GM19438 (cell line): ENCODE measurements at regions not wholly inside any gene's neighbourhood (a gene's known extent, or its start where the extent isn't known, plus 50 kb on each side); places are given as distances from the start of the nearest gene placed in this dataset.
"Not testable (repeated sequence)": the region's sequence is repeated elsewhere in the genome, so short reads cannot be mapped to it uniquely, and the experiment has no call there.

Experiments
- ATAC-seq: cut with Tn5 transposase; IDR thresholded peaks from one replicate; pipeline ENCODE4 v1.9.1; 2021; ENCODE audit warnings: low read depth; ENCODE audit not compliant: unreplicated experiment

DNA sequence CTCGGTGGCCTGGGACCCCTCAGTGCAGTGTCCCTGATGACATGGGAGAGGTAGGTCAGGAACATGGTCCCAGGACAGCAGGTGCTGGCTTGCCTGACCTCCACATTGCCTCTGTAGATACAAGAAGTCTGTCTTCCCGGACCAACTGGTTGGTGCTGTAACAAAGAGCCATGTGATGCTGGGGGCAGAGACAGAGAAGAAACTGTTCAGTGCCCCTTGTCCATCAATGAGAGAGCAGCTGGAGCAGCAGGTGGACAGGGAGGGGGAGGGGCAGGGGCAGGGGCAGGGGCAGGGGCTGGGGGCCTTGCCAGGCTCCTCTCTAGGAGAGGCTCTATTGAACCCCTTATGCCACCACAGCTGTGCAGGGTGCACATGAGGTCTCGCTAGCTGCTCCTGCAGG, 191.8 kb downstream of the KLRB1 start:
- not testable (repeated sequence) for ATAC-seq

DNA sequence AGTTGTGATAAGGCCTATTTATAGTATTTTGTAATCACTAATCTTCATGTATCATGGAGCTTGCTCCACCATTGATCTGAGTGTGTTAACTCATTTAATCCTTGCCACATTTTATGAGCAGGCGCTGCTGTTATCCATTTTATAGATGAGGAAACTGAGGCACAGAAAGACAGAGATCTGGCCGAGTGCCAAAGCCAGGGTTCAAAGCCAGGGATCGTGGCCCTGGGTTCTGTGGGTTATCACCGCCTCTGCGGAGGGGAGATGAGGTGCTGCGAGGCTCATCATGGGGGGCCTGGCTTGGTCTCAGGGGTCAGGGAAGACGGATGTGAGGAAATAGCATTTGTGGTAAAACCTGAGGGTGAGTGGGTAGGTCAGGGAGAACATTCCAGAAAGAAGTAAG, 193.9 kb downstream of the KLRB1 start:
- ATAC-seq: not testable (repeated sequence)

DNA sequence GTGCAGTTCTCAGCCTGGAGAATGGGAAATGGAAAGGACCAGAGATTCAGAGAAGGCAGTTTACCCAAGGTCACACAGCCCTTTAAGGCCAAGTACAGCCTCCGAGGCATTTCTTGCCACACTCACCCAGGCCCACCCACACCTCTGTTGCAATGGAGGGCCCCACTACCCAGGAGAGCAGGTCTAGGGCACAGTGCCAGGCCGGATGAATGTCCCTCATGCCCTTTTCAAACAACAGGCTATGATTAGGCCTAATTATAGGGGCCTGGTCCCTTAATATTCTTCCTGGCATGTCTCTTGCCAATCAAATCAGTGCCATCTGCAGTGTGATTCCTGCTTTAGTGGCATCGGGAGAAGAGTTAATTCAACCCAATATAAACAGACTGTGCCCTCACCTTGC, 195.3 kb downstream of the KLRB1 start:
- ATAC-seq: not testable (repeated sequence)

DNA sequence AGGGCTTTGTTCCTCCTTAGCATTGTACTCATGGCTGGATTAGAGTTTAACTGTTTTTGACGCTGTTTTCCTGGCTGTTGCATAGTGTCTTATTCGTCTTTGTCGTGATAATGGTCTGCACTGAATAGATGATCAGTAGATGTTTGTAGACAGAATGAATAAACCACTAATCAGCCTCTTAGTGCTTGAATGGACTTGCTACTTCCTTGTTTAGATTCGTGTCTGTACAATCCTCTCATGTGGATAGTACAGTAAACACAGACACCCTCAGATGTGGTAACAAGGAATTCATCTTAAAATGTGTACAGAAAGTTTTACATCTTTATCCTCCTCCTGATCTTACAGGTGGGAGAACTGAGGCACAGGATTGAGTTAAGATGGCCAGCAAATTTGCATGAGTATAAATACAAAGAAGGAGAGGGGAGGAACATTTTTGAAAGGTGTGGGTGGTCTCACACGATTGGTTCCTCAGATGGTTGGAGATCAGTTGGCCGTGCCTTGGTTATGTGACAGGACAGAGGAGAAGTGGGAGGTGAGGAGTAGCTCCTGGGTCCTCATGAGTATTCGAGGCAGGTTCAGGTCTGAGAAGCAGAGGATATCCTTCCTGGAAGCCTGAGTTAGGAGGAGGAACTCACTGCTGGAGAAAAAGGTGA, 196.0 kb downstream of the KLRB1 start:
- ATAC-seq: not testable (repeated sequence)

DNA sequence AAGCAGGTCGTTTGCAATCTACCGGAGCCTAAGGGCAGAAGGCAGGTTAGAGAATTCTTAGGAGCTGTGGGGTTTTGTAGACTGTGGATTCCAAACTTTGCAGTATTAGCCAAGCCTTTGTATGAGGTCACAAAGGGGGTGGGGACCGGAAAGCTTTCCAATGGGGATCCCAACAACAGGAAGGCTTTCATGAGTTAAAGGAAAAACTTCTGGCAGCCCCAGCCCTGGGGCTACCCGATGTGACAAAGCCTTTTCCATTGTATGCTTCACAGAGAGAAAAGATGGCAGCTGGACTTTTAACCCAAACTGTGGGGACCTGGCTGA, 199.2 kb upstream of the PZP start:
- not testable (repeated sequence) for ATAC-seq

DNA sequence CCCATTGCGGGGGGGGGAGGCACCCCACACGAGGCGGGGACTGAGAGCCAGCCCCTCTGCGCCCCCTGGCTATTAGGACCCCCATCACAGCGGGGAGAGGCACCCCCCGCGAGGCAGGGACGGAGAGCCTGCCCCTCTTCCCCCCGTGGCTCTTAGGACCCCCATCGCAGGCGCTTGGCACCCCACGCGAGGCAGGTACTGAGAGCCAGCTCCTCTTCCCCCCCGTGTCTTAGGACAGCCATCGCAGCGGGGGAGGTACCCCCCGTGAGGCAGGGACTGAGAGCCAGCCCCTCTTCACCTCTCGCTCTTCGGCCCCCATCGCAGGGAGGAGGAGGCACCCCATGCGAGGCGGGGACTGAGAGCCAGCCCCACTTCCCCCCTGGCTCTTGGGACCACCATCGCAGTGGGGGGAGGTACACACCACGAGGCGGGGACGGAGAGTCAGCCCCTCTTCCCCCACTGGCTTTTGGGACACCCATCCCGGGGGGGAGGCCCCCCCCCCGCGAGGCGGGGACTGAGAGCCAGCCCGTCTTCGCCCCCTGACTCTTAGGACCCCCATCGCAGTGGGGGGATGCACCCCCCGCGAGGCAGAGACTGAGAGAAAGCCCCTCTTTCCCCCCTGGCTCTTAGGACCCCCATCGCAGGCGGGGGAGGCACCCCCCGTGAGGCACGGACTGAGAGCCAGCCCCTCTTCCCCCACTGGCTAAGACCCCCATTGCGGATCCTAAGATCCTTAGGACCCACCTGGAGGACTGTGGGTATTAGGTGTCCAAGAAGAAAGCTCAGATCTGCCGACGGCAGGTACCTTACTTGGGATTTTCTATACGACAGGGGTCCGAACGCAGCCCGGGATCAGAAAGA, 198.6 kb upstream of the PZP start:
- no peak for ATAC-seq

DNA sequence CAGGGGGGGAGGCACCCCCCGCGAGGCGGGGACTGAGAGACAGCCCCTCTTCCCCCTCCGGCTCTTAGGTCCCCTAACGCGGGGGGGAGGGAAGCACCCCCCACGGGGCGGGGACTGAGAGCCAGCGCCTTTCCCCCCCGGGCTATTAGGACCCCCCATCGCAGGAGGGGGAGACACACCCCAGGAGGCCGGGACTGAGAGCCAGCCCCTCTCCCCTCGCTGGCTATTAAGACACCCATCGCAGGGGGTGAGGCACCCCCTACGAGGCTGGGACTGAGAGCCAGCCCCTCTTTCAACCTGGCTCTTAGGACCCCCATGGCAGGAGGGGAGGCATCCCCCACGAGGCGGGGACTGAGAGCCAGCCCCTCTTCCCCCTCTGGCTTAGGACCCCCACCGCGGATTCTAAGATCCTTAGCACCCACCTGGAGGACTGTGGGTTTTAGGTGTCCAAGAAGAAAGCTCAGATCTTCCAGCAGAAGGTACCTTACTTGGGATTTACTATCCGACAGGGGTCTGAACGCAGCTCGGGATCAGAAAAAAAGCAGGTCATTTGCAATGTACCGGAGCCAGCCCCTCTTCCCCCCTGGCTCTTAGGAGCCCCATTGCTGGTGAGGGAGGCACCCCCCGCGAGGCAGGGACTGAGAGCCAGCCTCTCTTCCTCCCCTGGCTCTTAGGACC, 197.8 kb upstream of the PZP start:
- ATAC-seq: no peak

DNA sequence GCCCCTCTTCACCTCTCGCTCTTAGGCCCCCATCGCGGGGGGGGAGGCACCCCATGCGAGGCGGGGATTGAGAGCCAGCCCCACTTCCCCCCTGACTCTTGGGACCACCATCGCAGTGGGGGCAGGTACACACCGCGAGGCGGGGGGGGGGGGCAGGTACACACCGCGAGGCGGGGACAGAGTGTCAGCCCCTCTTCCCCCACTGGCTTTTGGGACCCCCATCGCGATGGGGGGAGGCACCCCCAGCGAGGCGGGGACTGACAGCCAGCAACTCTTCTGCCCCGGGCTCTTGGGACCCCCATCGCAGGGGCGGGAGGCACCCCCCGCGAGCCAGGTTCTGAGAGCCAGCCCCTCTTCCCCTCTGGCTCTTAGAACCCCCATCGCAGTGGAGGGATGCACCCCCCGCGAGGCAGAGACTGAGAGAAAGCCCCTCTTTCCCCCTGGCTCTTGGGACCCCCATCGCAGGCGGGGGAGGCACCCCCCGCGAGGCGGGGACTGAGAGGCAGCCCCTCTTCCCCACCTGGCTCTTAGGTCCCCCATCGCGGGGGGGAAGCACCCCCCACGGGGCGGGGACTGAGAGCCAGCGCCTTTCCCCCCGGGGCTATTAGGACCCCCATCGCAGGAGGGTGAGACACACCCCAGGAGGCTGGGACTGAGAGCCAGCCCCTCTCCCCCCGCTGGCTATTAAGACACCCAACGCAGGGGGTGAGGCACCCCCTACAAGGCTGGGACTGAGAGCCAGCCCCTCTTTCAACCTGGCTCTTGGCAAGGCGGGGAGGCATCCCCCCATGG, 196.5 kb upstream of the PZP start:
- no peak for ATAC-seq

DNA sequence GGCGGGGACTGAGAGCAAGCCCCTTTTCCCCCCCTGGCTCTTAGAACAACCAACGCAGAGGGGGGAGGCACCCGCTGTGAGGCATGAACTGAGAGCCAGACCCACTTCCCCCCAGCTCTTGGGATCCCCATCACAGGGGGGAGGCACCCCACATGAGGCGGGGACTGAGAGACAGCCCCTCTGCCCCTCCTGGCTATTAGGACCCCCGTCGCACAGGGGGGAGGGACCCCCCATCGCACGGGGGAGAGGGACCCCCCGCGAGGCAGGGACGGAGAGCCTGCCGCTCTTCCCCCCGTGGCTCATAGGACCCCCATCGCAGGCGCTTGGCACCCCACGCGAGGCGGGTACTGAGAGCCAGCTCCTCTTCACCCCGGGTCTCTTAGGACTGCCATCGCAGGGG, 195.8 kb upstream of the PZP start:
- ATAC-seq: no peak

DNA sequence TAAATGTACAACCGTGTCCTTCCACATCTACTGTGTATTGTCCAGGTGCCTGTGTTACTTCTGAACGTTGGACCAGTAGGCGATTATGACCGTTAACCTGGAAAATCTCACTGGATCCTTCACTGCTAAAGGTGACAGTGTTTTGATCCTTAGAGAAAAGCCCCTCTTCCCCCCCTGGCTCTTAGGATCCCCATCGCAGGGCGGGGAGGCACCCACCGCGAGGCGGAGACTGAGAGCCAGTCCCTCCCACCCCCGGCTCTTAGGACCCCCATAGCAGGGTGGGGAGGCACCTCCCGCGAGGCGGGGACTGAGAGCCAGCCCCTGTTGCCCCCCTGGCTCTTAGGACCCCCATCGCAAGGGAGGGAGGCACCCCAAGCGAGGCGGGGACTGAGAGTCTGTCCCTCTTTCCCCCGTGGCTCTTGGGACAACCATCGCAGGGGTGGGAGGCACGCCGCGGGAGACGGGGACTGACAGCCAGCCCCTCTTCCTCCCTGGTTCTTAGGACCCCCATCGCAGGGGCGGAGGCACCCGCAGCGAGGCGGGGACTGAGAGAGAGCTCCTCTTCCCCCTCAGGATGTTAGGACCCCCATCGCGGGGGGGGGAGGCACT, 194.3 kb upstream of the PZP start:
- ATAC-seq: not testable (repeated sequence)

DNA sequence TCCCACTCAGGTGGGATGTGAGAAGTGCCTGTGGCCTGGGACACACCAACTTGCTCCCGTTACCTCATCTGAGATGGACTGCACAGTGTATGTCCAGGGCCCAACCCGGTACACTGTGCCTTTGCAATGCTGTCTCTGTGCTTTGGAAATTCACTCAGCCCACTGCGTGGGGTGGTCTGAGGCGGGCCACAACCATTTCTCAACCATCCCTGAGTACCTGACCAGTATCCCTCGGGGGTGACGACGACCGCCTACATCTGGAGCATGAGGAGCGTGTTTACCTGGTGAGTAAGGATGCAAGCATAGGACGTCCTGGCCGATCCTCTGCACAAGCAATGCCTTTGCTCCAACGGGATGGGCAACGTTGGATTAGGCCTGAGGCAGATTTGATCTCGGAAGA, 188.2 kb upstream of the PZP start:
- ATAC-seq: not testable (repeated sequence)

DNA sequence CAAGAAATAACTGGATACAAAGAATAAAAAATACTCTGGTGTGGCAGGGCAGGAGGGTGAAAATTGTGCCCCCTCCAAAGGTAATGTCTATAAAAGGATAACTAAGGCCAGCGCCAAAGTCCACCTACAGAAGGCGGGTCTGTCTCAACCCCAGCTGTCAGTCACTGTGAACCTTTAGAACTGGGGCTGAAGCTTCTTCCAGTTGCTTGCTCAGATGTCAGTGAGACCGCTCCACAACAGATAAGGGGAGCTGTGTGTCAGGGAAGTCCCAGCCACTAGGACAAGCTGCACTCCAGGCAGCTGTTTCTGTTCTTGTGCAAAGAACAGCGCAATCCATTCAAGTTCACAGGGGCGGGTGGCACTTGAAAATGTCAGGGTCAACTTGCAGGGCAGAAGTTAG, 187.0 kb upstream of the PZP start:
- ATAC-seq: not testable (repeated sequence)

DNA sequence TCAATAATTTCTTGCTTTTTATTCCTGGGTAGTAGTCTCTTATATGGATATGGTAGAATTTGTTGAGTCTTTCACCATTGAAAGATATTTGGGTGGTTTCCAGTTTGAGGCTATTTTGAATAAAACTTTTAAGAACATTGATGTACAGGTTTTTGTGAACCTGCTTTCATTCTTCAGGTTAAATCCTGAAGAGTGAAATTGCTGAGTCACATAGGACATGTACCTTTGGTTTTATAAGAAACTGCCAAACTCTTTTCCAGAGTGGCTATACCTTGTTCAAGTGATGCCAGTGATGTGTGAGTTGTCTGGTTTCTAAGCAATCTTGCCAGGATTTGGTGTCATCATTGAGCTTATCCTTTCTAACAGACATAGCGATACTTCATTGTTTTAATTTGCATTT, 184.6 kb upstream of the PZP start:
- no peak for ATAC-seq

DNA sequence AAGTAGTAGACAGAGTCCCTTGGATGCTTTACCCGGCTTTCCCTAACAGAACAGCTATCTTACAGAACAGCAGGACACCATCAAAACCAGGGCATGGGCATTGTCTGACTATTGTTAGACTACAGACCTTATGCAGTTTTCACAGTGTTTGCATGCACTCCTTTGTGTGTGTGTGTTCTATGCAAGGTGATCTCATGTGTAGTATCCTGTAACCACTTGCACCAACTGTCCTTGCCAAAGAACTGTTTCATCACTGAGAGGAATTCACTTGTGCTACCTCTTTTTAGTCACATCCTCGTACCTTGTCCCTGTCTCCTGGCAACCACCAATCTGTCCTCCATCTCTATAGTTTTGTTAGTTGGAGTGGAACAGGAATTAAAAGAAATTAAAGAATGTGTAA, 183.6 kb upstream of the PZP start:
- no peak for ATAC-seq

DNA sequence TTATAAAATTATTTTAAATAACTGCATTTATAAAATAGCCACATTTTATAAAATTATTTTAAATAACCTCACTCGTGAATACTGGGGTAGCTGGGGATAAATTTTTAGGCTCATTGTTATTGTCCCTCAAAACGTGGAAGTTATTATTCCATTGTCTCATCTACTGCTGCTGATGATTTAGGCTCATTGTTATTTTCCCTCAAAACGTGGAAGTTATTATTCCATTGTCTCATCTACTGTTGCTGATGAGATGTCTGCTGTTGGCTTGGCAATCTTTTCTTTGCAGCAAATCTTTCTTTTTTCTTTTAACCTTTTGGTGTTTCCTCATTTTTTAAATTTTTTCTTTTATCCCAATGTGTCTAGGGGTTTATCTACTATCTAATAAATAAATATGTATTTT, 182.6 kb upstream of the PZP start:
- no peak for ATAC-seq

DNA sequence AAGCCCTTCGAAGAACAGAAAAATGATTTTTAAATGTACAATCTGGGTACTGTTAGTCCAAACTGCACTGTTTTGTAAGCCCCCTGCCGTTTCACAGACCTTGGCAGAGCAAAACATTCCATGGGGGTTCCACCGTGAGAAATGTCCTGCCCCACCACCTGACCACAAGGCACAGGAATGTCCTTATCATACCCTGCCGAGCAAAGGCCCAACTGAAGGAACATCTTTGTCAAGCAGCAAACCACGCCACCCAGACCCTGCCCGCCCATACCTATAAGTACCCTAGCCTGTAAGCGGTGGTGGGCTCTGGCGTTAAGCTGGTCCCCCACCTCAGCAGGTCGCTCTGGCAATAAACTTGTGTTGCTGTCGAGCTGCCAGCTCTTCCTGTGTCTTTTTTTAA, 181.6 kb upstream of the PZP start:
- ATAC-seq: no peak

DNA sequence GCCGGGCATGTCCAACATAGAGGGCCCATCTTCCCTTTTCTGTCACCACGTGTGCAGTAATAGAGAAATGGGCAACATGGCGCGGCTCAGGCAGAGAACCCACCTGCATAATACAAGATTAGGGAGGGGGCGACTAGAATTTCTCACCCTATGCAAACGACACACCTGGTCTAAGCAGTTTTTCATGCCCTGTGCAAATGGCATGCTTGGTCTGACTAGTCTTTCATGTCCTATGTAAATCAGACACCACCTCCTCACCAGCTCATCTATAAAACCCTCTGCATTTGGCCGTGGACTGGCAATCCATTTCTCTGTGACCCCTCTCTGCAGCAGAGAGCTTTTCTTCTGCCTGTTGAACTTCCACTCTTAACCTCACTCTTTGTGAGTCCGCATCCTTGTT, 180.2 kb upstream of the PZP start:
- ATAC-seq: no peak

DNA sequence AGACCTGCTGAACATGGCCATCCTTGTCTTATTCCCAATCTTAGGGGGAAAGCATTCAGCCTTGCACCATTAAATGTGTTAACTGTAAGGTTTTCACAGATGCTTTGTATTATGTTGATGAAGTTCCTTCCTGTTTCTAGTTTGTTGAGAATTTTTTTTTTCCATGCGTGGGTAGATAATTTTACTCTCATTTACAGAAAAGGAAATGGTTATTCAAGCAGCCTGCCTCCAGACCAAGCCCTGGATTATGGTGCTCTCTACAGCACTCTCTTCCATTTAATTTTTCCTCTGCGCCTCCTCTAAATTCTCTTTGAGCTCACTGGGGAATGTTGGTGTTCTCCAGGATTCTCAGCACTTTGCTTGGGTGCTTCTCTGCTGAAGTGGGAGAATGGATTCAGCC, 179.3 kb upstream of the PZP start:
- ATAC-seq: no peak

DNA sequence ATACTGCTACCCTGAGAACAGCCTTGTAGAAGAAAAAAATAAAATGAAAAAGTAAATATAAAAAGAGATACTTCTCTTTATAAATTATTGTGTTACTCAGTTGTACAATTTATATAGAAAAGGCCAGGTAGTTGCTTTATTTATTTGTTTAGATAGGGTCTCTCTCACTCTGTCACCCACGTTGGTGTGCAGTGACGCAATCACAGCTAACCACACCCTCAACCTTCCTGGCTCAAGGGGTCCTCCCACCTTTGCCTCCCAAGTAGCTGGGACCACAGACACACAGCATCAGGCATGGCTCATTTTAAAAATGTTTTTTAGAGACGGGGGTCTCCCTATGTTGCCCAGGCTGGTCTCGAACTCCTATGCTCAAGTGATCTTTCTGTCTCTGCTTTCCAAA, 175.4 kb upstream of the PZP start:
- ATAC-seq: no peak

DNA sequence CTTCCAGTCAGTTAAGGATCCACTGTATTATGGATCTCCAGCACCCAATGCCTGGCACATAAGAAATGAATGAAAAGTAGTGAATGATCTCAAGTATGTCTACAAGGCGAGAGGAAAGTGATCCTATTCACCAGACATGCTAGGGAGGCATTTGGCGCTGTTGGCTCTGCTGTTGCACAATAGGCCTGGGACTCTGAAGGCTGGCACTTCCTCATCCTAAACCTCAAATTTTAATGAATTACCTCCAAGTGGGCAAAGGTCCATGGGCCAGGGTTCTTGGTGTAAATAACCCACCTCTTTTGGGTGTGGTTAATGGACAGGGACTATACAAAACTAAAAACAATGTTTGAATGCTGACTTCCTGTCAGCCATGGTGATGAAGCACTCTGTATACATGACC, 173.4 kb upstream of the PZP start:
- no peak for ATAC-seq

DNA sequence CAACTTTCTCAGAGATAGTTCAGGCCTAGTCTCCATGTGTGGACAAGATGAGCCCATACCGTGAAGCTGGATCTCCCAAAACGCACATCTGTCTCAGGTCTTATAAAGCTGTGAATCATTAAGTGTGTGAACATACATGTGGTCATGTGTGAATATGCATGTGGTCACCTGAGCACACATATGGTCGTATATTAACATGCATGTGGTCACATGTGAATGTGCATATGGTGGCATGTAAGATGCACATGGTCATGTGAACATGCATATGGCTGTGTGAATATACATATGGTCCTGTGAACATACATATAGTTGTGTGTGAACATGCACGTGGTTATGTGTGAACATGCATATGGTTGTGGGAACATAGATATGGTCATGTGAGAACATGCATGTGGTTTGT, 172.5 kb upstream of the PZP start:
- no peak for ATAC-seq
